Upper lobe of left lung (tissue), 4 donors: ENCODE measurements at regions not wholly inside any gene's neighbourhood (a gene's known extent, or its start where the extent isn't known, plus 50 kb on each side); places are given as distances from the start of the nearest gene placed in this dataset.

Experiments used
- CTCF ChIP-seq, 6 experiments: fragments of 450-650 bp in 4 of 6; fragments of 200-600 bp in 2 of 6; sonication (generic) in 2 of 6; IDR thresholded peaks; one replicate each; pipeline ENCODE4 v1.5.1; 2016 to 2019; ENCODE audit warnings: antibody characterized with exemption in 6 of 6
- EP300 ChIP-seq, 4 donors: sonication (generic); formaldehyde crosslinking; IDR thresholded peaks; one replicate each; pipeline ENCODE4 v1.5.1; 2017; ENCODE audit warnings: antibody characterized with exemption in 4 of 4, control low read depth in 2 of 4
- POLR2AphosphoS5 ChIP-seq, 2 donors: sonication (generic); formaldehyde crosslinking; IDR thresholded peaks; one replicate each; pipeline ENCODE4 v1.5.1; 2017; ENCODE audit warnings: antibody characterized with exemption in 2 of 2

- TF ChIP-seq CTCF (IDR thresholded peaks at IDR 0.05) = no peak
- no peak for TF ChIP-seq EP300 (IDR thresholded peaks at IDR 0.05)
- no peak for TF ChIP-seq POLR2AphosphoS5 (IDR thresholded peaks at IDR 0.05)
These were observed 86.4 kb upstream of the JAZF1 start for GRCh38 chr7:28267012-28267411.
